Neural progenitor cell (in vitro differentiated cells): ENCODE measurements at regions not wholly inside any gene's neighbourhood (a gene's known extent, or its start where the extent isn't known, plus 50 kb on each side); places are given as distances from the start of the nearest gene placed in this dataset.

Source experiments
- CTCF ChIP-seq: fragments of 200-600 bp; sonication (generic); IDR thresholded peaks from 2 replicates; pipeline ENCODE4 v1.5.1; 2017; ENCODE audit warnings: antibody characterized with exemption, mild to moderate bottlenecking
- EZH2 ChIP-seq: fragments of 200-600 bp; sonication (generic); IDR thresholded peaks from 2 replicates; pipeline ENCODE4 v1.6.1; 2017; ENCODE audit warnings: antibody characterized with exemption, mild to moderate bottlenecking, moderate library complexity

- TF ChIP-seq CTCF (no peak), EZH2 (no peak)
Observed at GRCh38 chr5:98333921-98334320, 439.5 kb upstream of the RGMB start.
